Astrocyte (in vitro differentiated cells and primary cell): ENCODE measurements at regions not wholly inside any gene's neighbourhood (a gene's known extent, or its start where the extent isn't known, plus 50 kb on each side); places are given as distances from the start of the nearest gene placed in this dataset.
"Not testable (repeated sequence)": the region's sequence is repeated elsewhere in the genome, so short reads cannot be mapped to it uniquely, and the experiment has no call there.

Experiments used
- DNase-seq: peaks from one replicate; pipeline ENCODE4 v3.0.0-alpha.2; 2010; ENCODE audit warnings: low read depth
- FAIRE-seq: peaks from 2 replicates; lab custom pipeline; 2011; peaks lifted over from hg19 to GRCh38; lab: Jason Lieb, UNC
- H2AFZ ChIP-seq: 2 replicates; pipeline ENCODE4 v1.6.0; 2012; ENCODE audit warnings: low read depth, low read length, inconsistent platforms
- H3K27ac ChIP-seq: 2 replicates; pipeline ENCODE4 v1.5.1; 2011; ENCODE audit warnings: low read depth, low read length, inconsistent platforms
- H3K27me3 ChIP-seq: 2 replicates; pipeline ENCODE4 v1.6.0; 2011; ENCODE audit warnings: low read length, inconsistent platforms; ENCODE audit not compliant: insufficient read depth
- H3K36me3 ChIP-seq: 2 replicates; pipeline ENCODE4 v1.5.1; 2011; ENCODE audit warnings: low read length, inconsistent platforms; ENCODE audit not compliant: insufficient read depth
- H3K4me1 ChIP-seq: 2 replicates; pipeline ENCODE4 v1.5.1; 2011; ENCODE audit warnings: low read length, inconsistent platforms; ENCODE audit not compliant: insufficient read depth
- H3K4me2 ChIP-seq: 2 replicates; pipeline ENCODE4 v1.6.0; 2012; ENCODE audit warnings: low read length, inconsistent platforms
- H3K4me3 ChIP-seq: 2 replicates; pipeline ENCODE4 v1.5.1; 2011; ENCODE audit warnings: low read depth, mild to moderate bottlenecking, low read length, inconsistent platforms; ENCODE audit not compliant: insufficient read depth
- H3K79me2 ChIP-seq: 2 replicates; pipeline ENCODE4 v1.6.0; 2012; ENCODE audit warnings: mild to moderate bottlenecking, low read length, inconsistent platforms; ENCODE audit not compliant: insufficient read depth
- H3K9ac ChIP-seq: 2 replicates; pipeline ENCODE4 v1.6.0; 2012; ENCODE audit warnings: mild to moderate bottlenecking, low read length, inconsistent platforms
- H3K9me3 ChIP-seq: 2 replicates; pipeline ENCODE4 v1.5.1; 2012; ENCODE audit warnings: low read depth, mild to moderate bottlenecking, low read length, inconsistent platforms; ENCODE audit not compliant: insufficient read depth
- H4K20me1 ChIP-seq: 2 replicates; pipeline ENCODE4 v1.6.0; 2012; ENCODE audit warnings: low read length, inconsistent platforms; ENCODE audit not compliant: insufficient read depth
- H3K27ac Mint-ChIP-seq: one replicate; pipeline ENCODE4 v1.8.0; 2021; ENCODE audit warnings: mild to moderate bottlenecking, mixed read lengths; ENCODE audit not compliant: unreplicated experiment
- H3K27me3 Mint-ChIP-seq: one replicate; pipeline ENCODE4 v1.8.0; 2021; ENCODE audit warnings: low read depth, mixed read lengths; ENCODE audit not compliant: unreplicated experiment
- H3K36me3 Mint-ChIP-seq: one replicate; pipeline ENCODE4 v1.8.0; 2021; ENCODE audit warnings: low read depth, mixed read lengths; ENCODE audit not compliant: unreplicated experiment
- H3K4me1 Mint-ChIP-seq: one replicate; pipeline ENCODE4 v1.8.0; 2021; ENCODE audit warnings: low read depth, mixed read lengths; ENCODE audit not compliant: unreplicated experiment
- H3K4me3 Mint-ChIP-seq: one replicate; pipeline ENCODE4 v1.8.0; 2021; ENCODE audit warnings: mild to moderate bottlenecking, moderate library complexity, mixed read lengths; ENCODE audit not compliant: unreplicated experiment
- H3K9me3 Mint-ChIP-seq: one replicate; pipeline ENCODE4 v1.8.0; 2021; ENCODE audit warnings: mild to moderate bottlenecking, mixed read lengths; ENCODE audit not compliant: unreplicated experiment
- CTCF ChIP-seq: IDR thresholded peaks from 2 replicates; pipeline ENCODE4 v1.5.1; 2011; ENCODE audit warnings: low read depth, mild to moderate bottlenecking, inconsistent platforms, low read length, moderate library complexity; ENCODE audit not compliant: insufficient read depth
- EZH2 ChIP-seq: IDR thresholded peaks from 2 replicates; pipeline ENCODE4 v1.6.1; 2012; ENCODE audit warnings: mild to moderate bottlenecking, low read length, inconsistent platforms; ENCODE audit not compliant: insufficient read depth

- not testable (repeated sequence) for H3K27ac ChIP-seq, H3K27me3 ChIP-seq, H2AFZ ChIP-seq, H3K9me3 Mint-ChIP-seq, H4K20me1 ChIP-seq, DNase-seq, H3K27me3 Mint-ChIP-seq, H3K4me1 ChIP-seq, H3K9ac ChIP-seq, FAIRE-seq, H3K4me1 Mint-ChIP-seq, H3K36me3 Mint-ChIP-seq, H3K4me3 Mint-ChIP-seq, H3K27ac Mint-ChIP-seq, H3K4me2 ChIP-seq, H3K9me3 ChIP-seq, H3K79me2 ChIP-seq, H3K36me3 ChIP-seq, H3K4me3 ChIP-seq
Measured at GRCh38 chr3:15996496-15996895, 178.0 kb upstream of the GALNT15 start.

DNA sequence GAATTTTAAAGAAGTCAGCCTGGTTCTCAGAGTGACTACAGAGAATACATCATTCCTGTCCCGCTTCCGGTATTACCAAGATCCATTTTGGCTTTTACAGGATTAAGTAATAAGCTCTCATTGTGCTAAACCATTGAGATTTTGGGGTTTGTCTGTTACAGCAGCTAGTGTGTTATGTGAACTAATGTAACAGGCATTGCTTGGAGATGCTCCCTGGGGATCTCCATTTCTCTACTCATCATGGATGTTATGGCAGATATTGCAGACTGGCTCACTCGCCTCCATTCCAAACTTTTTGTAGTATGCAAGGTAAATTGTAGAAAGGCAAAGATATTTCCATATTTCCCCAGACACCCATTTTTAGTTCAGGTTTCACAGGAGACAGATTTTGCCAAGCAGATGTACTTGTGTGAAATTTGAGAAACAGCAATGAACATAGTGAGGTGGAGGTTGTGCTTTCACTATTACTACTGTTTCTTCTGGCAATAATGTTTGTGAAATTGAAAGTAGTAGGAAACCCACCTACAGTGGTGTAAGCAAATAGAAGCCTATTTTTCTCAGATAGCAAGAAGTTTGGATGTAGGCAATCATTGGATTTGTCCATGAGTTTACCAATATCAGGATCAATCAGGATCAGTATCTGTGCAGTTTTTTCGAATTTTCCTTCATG is 177.1 kb upstream of the GALNT15 start:
- FAIRE-seq (no peak), DNase-seq (no peak)
- Histone ChIP-seq H2AFZ (no peak overlapping the region), H3K27ac (no peak overlapping the region), H3K9ac (no peak overlapping the region), H4K20me1 (no peaks in the 10 kb centered on the region), H3K36me3 (no peaks in the 10 kb centered on the region), H3K4me2 (no peak overlapping the region), H3K79me2 (no peaks in the 10 kb centered on the region), H3K4me3 (no peak overlapping the region), H3K4me1 (no peaks in the 10 kb centered on the region), H3K9me3 (no peaks in the 10 kb centered on the region), H3K27me3 (no peaks in the 10 kb centered on the region)
- Mint-ChIP-seq H3K27me3 (no peaks in the 10 kb centered on the region), H3K27ac (no peak overlapping the region), H3K9me3 (no peaks in the 10 kb centered on the region), H3K4me1 (no peaks in the 10 kb centered on the region), H3K4me3 (no peak overlapping the region), H3K36me3 (no peaks in the 10 kb centered on the region)
- TF ChIP-seq CTCF (no peak), EZH2 (no peak)

DNA sequence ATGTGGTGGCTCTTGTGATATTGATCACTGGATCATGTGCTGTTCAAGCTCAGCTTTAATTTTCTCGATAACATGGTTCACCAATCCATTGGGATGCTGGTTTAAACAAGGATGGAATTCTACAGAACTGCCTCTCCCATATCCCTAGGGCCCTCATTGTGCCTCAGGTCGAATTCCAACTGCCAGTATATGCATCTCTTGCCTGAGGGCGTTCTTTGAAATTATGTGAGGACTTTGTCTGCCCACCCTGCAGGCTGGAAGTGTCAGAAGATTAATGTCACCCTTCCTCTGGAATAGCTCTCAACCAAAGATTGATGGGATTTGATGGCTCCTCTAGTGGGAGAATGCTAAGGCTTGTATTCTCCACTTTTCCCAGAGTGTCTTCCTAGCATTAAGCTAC is 175.6 kb upstream of the GALNT15 start:
- DNase-seq (no peak), FAIRE-seq (no peak)
- Mint-ChIP-seq H3K4me1 (no peaks in the 10 kb centered on the region), H3K9me3 (no peaks in the 10 kb centered on the region), H3K27me3 (no peaks in the 10 kb centered on the region), H3K27ac (no peak overlapping the region), H3K4me3 (no peak overlapping the region), H3K36me3 (no peaks in the 10 kb centered on the region)
- no peaks in the 10 kb centered on the region for H3K9me3 ChIP-seq
- TF ChIP-seq CTCF (no peak), EZH2 (no peak)
- no peak overlapping the region for H3K9ac ChIP-seq
- H3K4me1 ChIP-seq, result no peaks in the 10 kb centered on the region
- no peak overlapping the region for H2AFZ ChIP-seq
- no peak overlapping the region for H3K4me2 ChIP-seq
- H3K4me3 ChIP-seq, result no peak overlapping the region
- H3K36me3 ChIP-seq, result no peaks in the 10 kb centered on the region
- no peaks in the 10 kb centered on the region for H3K79me2 ChIP-seq
- no peak overlapping the region for H3K27ac ChIP-seq
- no peaks in the 10 kb centered on the region for H3K27me3 ChIP-seq
- H4K20me1 ChIP-seq, result no peaks in the 10 kb centered on the region
